OCI-LY3 (cell line): ENCODE measurements at regions not wholly inside any gene's neighbourhood (a gene's known extent, or its start where the extent isn't known, plus 50 kb on each side); places are given as distances from the start of the nearest gene placed in this dataset.

Experiments
- H2AFZ ChIP-seq: fragments of 200-600, 300-600 bp; shearing (Covaris generic); 2 replicates; pipeline ENCODE4 v1.6.0; 2014; ENCODE audit warnings: antibody characterized with exemption, low read depth, low read length
- H3K27ac ChIP-seq: fragments of 200-600, 300-600 bp; sonication (generic); 2 replicates; pipeline ENCODE4 v1.5.1; 2014; ENCODE audit warnings: mild to moderate bottlenecking, low read length, moderate library complexity, mixed read lengths
- H3K27me3 ChIP-seq: fragments of 200-600, 300-600 bp; sonication (generic); 2 replicates; pipeline ENCODE4 v1.6.1; 2014; ENCODE audit warnings: low read depth, low read length, mixed read lengths
- H3K36me3 ChIP-seq: fragments of 200-600, 300-600 bp; sonication (generic); replicated peaks from 2 replicates; pipeline ENCODE3; 2014; ENCODE audit warnings: low read depth, low read length, mixed read lengths
- H3K4me1 ChIP-seq: fragments of 300-600, 200-600 bp; sonication (generic); 2 replicates; pipeline ENCODE4 v1.6.1; 2014; ENCODE audit warnings: low read length, mixed read lengths
- H3K4me2 ChIP-seq: fragments of 200-600, 300-600 bp; sonication (generic); 2 replicates; pipeline ENCODE4 v1.6.1; 2014; ENCODE audit warnings: low read length, mixed read lengths
- H3K4me3 ChIP-seq: fragments of 300-600, 200-600 bp; sonication (generic); 2 replicates; pipeline ENCODE4 v1.5.1; 2014; ENCODE audit warnings: antibody characterized with exemption, mild to moderate bottlenecking, low read length, moderate library complexity
- H3K79me2 ChIP-seq: fragments of 300-600, 200-600 bp; shearing (Covaris generic); 2 replicates; pipeline ENCODE4 v1.6.1; 2014; ENCODE audit warnings: mild to moderate bottlenecking, low read length, mixed read lengths
- H3K9ac ChIP-seq: fragments of 300-600, 200-600 bp; shearing (Covaris generic); 2 replicates; pipeline ENCODE4 v1.6.0; 2014; ENCODE audit warnings: mild to moderate bottlenecking, low read length, moderate library complexity
- H3K9me3 ChIP-seq: fragments of 200-600, 300-600 bp; shearing (Covaris generic); 2 replicates; pipeline ENCODE4 v1.6.1; 2014; ENCODE audit warnings: low read length, mixed read lengths; ENCODE audit not compliant: insufficient read depth
- H4K20me1 ChIP-seq: fragments of 200-600, 300-600 bp; sonication (generic); 2 replicates; pipeline ENCODE4 v1.6.1; 2016; ENCODE audit warnings: low read length, mixed read lengths; ENCODE audit not compliant: insufficient read depth
- CTCF ChIP-seq: fragments of 200-600, 300-600 bp; sonication (generic); IDR thresholded peaks from 2 replicates; pipeline ENCODE4 v1.5.1; 2014; ENCODE audit warnings: antibody characterized with exemption, low read length, low read depth
- EZH2phosphoT487 ChIP-seq: fragments of 200-600 bp; shearing (Covaris generic); IDR thresholded peaks from 2 replicates; pipeline ENCODE4 v1.6.1; 2018; ENCODE audit warnings: antibody characterized with exemption, mixed run types, low read depth

DNA sequence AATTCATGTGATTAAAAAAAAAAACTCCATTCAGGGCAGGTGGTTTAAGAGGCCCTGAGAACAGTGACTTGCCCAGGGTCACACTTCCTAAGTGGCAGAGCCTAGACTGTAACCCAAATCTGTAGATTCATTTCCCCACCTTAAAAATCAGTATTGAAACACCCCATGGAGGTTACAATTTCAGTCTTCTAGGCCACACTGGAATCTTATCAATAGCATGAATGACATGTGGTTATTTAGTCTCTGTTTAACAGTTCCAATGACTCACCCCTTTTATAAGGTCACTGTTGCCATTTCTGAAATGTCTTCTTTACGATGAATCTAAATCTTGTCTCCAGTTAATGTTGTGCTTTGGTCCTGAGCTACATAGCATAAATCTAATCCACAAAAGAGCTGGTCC, 262.3 kb upstream of the GRIP1 start:
- TF ChIP-seq EZH2phosphoT487 (no peak), CTCF (no peak)
- Histone ChIP-seq H3K36me3 (no peaks in the 10 kb centered on the region), H3K79me2 (no peaks in the 10 kb centered on the region)

DNA sequence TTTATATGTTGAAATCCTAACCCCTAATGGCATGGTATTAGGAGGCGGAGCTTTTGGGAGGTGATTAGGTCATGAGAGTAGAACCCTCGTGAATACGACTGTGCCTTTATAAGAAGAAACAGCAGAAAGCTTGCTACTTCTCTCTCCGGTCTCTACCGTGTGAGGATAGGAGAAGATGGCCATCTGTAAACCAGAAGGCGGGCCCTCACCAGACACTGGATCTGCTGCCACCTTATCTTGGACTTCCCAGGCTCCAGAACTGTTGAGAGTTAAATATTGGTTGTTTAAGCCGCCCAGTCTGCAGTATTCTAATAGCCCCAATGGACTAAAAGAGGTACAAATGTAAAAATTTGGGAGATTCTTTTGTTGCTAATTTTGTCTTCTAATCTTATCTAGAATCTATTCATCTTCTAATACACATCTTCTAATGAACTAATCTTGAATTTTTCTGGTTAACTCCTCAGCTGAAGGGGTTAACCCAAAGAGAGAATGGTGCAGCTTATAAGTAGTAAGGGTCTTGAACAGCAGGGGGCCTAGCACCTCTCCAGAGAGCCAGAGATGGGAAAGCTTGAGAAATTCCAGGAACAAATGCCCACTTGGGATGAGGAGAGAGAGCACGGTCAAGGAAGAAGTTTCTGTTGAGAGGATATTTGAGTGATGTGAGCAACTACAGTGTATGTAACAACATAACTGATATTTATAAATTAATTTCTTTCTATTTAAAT, 264.0 kb upstream of the GRIP1 start:
- no peak overlapping the region for H2AFZ ChIP-seq
- no peaks in the 10 kb centered on the region for H3K36me3 ChIP-seq
- no peak overlapping the region for H3K9ac ChIP-seq
- H3K9me3 ChIP-seq: no peaks in the 10 kb centered on the region
- no peak for TF ChIP-seq CTCF
- TF ChIP-seq EZH2phosphoT487: no peak
- no peak overlapping the region for H3K4me2 ChIP-seq
- no peaks in the 10 kb centered on the region for H4K20me1 ChIP-seq
- no peaks in the 10 kb centered on the region for H3K4me1 ChIP-seq
- no peak overlapping the region for H3K4me3 ChIP-seq
- H3K79me2 ChIP-seq: no peaks in the 10 kb centered on the region
- H3K27ac ChIP-seq: no peak overlapping the region
- H3K27me3 ChIP-seq: no peaks in the 10 kb centered on the region

More for the DNA sequence above, 262.3 kb upstream of the GRIP1 start:
- H3K27ac ChIP-seq: no peak overlapping the region
- H3K4me3 ChIP-seq: no peak overlapping the region
- no peak overlapping the region for H3K9ac ChIP-seq
- no peak overlapping the region for H2AFZ ChIP-seq
- H3K27me3 ChIP-seq: no peaks in the 10 kb centered on the region
- H3K4me2 ChIP-seq: no peak overlapping the region
- no peaks in the 10 kb centered on the region for H3K9me3 ChIP-seq
- peaks cover 6% of the 10 kb centered on the region; the same call in 1 of the 2 replicates for H3K4me1 ChIP-seq
- H4K20me1 ChIP-seq: no peaks in the 10 kb centered on the region

DNA sequence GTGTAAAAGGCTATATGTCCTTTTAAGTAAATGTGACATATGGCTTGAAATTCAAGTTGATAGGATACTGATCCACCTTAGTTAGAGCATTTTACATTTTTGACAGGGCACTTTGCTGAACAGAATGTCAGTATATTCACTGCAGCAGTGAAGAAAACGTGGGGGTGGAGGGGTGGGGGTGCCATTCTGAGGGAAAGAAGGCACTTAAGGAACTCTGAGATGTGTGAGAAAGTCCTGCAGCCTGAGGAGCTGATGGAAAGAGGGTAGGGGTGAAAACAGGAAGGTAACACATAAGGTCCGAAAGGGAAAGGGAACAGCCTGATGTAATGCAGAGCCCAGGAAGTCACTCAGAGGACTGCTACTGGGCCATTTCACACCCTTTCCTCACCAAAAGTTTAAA, 265.5 kb upstream of the GRIP1 start:
- Histone ChIP-seq H3K36me3 (no peaks in the 10 kb centered on the region), H3K4me2 (no peak overlapping the region), H3K27ac (no peak overlapping the region), H3K9ac (no peak overlapping the region), H3K79me2 (no peaks in the 10 kb centered on the region), H2AFZ (no peak overlapping the region), H3K27me3 (no peaks in the 10 kb centered on the region), H3K4me3 (no peak overlapping the region), H3K4me1 (no peaks in the 10 kb centered on the region), H3K9me3 (no peaks in the 10 kb centered on the region), H4K20me1 (no peaks in the 10 kb centered on the region)
- TF ChIP-seq CTCF (no peak), EZH2phosphoT487 (no peak)

DNA sequence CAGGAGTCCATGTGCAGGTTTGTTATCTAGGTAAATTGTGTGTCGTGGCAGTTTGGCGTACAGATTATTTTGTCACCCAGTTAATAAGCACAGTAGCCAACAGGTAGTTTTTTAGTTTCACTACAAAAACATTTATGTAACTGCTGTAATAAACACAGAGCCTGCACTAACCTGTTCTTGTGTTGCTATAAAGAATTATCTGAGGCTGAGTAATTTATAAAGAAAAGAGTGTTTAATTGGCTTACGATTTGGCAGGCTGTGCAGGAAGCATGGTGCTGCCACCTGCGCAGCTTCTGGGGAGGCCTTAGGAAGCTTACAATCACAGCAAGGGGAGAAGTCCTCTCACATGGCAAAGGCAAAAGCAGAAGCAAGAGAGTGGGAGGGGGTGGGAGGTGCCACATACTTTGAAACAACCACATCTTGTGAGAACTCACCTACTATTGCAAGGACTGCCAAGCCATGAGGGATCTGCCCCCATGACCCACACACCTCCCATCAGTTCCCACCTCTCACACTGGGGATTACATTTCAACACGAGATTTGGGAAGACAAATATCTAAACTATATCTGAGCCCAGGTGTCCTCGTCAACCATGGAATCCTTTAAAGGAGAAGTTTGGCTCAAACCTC, 266.4 kb upstream of the GRIP1 start:
- H3K27me3 ChIP-seq: no peaks in the 10 kb centered on the region
- H4K20me1 ChIP-seq: no peaks in the 10 kb centered on the region
- H3K9me3 ChIP-seq: no peaks in the 10 kb centered on the region
- H3K27ac ChIP-seq: no peak overlapping the region
- H3K4me2 ChIP-seq: no peak overlapping the region
- no peaks in the 10 kb centered on the region for H3K4me1 ChIP-seq
- TF ChIP-seq CTCF: no peak
- TF ChIP-seq EZH2phosphoT487: no peak
- no peaks in the 10 kb centered on the region for H3K36me3 ChIP-seq
- no peaks in the 10 kb centered on the region for H3K79me2 ChIP-seq
- no peak overlapping the region for H3K9ac ChIP-seq
- no peak overlapping the region for H3K4me3 ChIP-seq
- H2AFZ ChIP-seq: no peak overlapping the region
